Neural cell (in vitro differentiated cells): ENCODE measurements at regions not wholly inside any gene's neighbourhood (a gene's known extent, or its start where the extent isn't known, plus 50 kb on each side); places are given as distances from the start of the nearest gene placed in this dataset.

ENCODE experiments used
- H2AFZ ChIP-seq: fragments of 200-600, 300-800 bp; sonication (generic), shearing (Covaris generic); 2 replicates; pipeline ENCODE4 v1.6.0; 2014; ENCODE audit warnings: low read depth, mild to moderate bottlenecking, antibody characterized with exemption, low read length, moderate library complexity
- H3F3A ChIP-seq: fragments of 200-600 bp; shearing (Covaris generic); 2 replicates; pipeline ENCODE4 v1.6.1; 2016; ENCODE audit warnings: mild to moderate bottlenecking, moderate library complexity, mixed read lengths, antibody characterized with exemption, low read length; ENCODE audit not compliant: insufficient read depth, poor library complexity, severe bottlenecking
- H3K27ac ChIP-seq: fragments of 200-600, 300-800 bp; sonication (generic), shearing (Covaris generic); 2 replicates; pipeline ENCODE4 v1.5.1; 2014; ENCODE audit warnings: mild to moderate bottlenecking, low read length, moderate library complexity
- H3K27me3 ChIP-seq: fragments of 300-800, 200-600 bp; sonication (generic), shearing (Covaris generic); 2 replicates; pipeline ENCODE4 v1.6.0; 2014; ENCODE audit warnings: mild to moderate bottlenecking, low read depth, low read length, moderate library complexity; ENCODE audit not compliant: insufficient read depth
- H3K36me3 ChIP-seq: fragments of 300-800, 200-600 bp; sonication (generic), shearing (Covaris generic); 2 replicates; pipeline ENCODE4 v1.5.1; 2014; ENCODE audit warnings: mild to moderate bottlenecking, antibody characterized with exemption, low read length, moderate library complexity; ENCODE audit not compliant: insufficient read depth
- H3K4me2 ChIP-seq: fragments of 300-800, 200-600 bp; sonication (generic), shearing (Covaris generic); 2 replicates; pipeline ENCODE4 v1.6.0; 2014; ENCODE audit warnings: mild to moderate bottlenecking, low read length
- H3K4me3 ChIP-seq: fragments of 300-800, 200-600 bp; sonication (generic), shearing (Covaris generic); 2 replicates; pipeline ENCODE4 v1.5.1; 2014; ENCODE audit warnings: mild to moderate bottlenecking, low read length, moderate library complexity
- H3K79me2 ChIP-seq: fragments of 200-600 bp; shearing (Covaris generic); replicated peaks from 2 replicates; pipeline ENCODE4 v1.6.0; 2014; ENCODE audit warnings: mild to moderate bottlenecking, low read length, moderate library complexity; ENCODE audit not compliant: insufficient read depth
- H3K9ac ChIP-seq: fragments of 300-800, 200-600 bp; sonication (generic), shearing (Covaris generic); 2 replicates; pipeline ENCODE4 v1.6.1; 2016; ENCODE audit warnings: mild to moderate bottlenecking, low read length, mixed read lengths
- H3K9me2 ChIP-seq: fragments of 200-600 bp; shearing (Covaris generic); 2 replicates; pipeline ENCODE4 v1.6.1; 2016; ENCODE audit warnings: mild to moderate bottlenecking, low read length, mixed read lengths; ENCODE audit not compliant: insufficient read depth
- H3K9me3 ChIP-seq: fragments of 200-600, 300-800 bp; sonication (generic), shearing (Covaris generic); 2 replicates; pipeline ENCODE4 v1.6.1; 2016; ENCODE audit warnings: mild to moderate bottlenecking, mixed run types, low read length, moderate library complexity, mixed read lengths
- H4K20me1 ChIP-seq: fragments of 200-600 bp; shearing (Covaris generic); 2 replicates; pipeline ENCODE4 v1.6.1; 2016; ENCODE audit warnings: mild to moderate bottlenecking, mixed run types; ENCODE audit not compliant: insufficient read depth
- EP300 ChIP-seq: fragments of 450-650 bp; conservative IDR thresholded peaks from 2 replicates; pipeline ENCODE4 v1.6.1; 2014; ENCODE audit warnings: antibody characterized with exemption, mild to moderate bottlenecking, moderate library complexity; ENCODE audit not compliant: poor library complexity, severe bottlenecking
- EZH2 ChIP-seq: fragments of 200-600, 300-800 bp; shearing (Covaris generic), sonication (generic); IDR thresholded peaks from 2 replicates; pipeline ENCODE4 v1.6.1; 2014; ENCODE audit warnings: antibody characterized with exemption, low read length, borderline replicate concordance, mild to moderate bottlenecking; ENCODE audit not compliant: insufficient read depth, poor library complexity, severe bottlenecking
- MXI1 ChIP-seq: fragments of 450-650 bp; conservative IDR thresholded peaks from 2 replicates; pipeline ENCODE4 v1.6.1; 2014; ENCODE audit warnings: antibody characterized with exemption, mild to moderate bottlenecking; ENCODE audit not compliant: poor library complexity, severe bottlenecking
- POLR2AphosphoS5 ChIP-seq: IDR thresholded peaks from 2 replicates; pipeline ENCODE4 v1.6.1; 2012
- RAD21 ChIP-seq: fragments of 450-650 bp; conservative IDR thresholded peaks from 2 replicates; pipeline ENCODE4 v1.6.1; 2014; ENCODE audit warnings: antibody characterized with exemption, mild to moderate bottlenecking, moderate library complexity
- SMC3 ChIP-seq: fragments of 450-650 bp; conservative IDR thresholded peaks from 2 replicates; pipeline ENCODE4 v1.6.1; 2014; ENCODE audit warnings: antibody characterized with exemption, mild to moderate bottlenecking, moderate library complexity; ENCODE audit not compliant: poor library complexity
- TAF1 ChIP-seq: IDR thresholded peaks from 2 replicates; pipeline ENCODE4 v1.6.1; 2012; ENCODE audit warnings: low read depth
- TF ChIP-seq, protein P1 (sequence below): fragments of 450-650 bp; IDR thresholded peaks from 2 replicates; pipeline ENCODE4 v1.5.1; 2014; ENCODE audit warnings: antibody characterized with exemption, mild to moderate bottlenecking, moderate library complexity; ENCODE audit not compliant: poor library complexity, severe bottlenecking
- TF ChIP-seq, protein P2 (sequence below): IDR thresholded peaks from 2 replicates; pipeline ENCODE4 v1.6.1; 2012; ENCODE audit warnings: borderline replicate concordance

DNA sequence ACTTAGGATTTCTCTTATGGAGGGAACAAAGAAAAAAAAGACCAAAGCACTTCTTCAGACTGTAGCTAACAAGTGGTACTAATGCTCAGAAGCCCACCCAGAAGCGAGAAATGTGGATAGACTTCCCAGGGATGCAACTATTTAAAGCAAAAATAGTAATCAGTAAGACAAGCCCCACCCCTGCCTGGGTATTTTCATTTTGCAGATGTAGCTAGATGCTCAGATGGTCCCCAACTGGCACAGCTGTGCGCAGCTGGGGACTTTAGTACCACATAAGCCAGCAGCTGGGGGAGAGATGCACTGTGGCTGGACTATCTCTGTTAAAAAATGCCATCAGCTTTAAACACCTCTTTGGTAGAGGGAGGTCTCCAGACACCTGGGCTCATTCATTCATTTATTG is 77.8 kb upstream of the SPAG17 start:
- Histone ChIP-seq H3K9me2 (no peaks in the 10 kb centered on the region), H3K27ac (no peak overlapping the region), H3K4me2 (no peak overlapping the region), H3K9me3 (no peaks in the 10 kb centered on the region), H3K36me3 (no peaks in the 10 kb centered on the region), H3K27me3 (no peaks in the 10 kb centered on the region), H3K9ac (no peak overlapping the region), H3F3A (no peaks in the 10 kb centered on the region), H2AFZ (no peak overlapping the region), H3K79me2 (no peaks in the 10 kb centered on the region), H3K4me3 (no peak overlapping the region), H4K20me1 (no peaks in the 10 kb centered on the region)
- TF ChIP-seq, protein P1, sequence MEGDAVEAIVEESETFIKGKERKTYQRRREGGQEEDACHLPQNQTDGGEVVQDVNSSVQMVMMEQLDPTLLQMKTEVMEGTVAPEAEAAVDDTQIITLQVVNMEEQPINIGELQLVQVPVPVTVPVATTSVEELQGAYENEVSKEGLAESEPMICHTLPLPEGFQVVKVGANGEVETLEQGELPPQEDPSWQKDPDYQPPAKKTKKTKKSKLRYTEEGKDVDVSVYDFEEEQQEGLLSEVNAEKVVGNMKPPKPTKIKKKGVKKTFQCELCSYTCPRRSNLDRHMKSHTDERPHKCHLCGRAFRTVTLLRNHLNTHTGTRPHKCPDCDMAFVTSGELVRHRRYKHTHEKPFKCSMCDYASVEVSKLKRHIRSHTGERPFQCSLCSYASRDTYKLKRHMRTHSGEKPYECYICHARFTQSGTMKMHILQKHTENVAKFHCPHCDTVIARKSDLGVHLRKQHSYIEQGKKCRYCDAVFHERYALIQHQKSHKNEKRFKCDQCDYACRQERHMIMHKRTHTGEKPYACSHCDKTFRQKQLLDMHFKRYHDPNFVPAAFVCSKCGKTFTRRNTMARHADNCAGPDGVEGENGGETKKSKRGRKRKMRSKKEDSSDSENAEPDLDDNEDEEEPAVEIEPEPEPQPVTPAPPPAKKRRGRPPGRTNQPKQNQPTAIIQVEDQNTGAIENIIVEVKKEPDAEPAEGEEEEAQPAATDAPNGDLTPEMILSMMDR: no peak
- TF ChIP-seq POLR2AphosphoS5: no peak

DNA sequence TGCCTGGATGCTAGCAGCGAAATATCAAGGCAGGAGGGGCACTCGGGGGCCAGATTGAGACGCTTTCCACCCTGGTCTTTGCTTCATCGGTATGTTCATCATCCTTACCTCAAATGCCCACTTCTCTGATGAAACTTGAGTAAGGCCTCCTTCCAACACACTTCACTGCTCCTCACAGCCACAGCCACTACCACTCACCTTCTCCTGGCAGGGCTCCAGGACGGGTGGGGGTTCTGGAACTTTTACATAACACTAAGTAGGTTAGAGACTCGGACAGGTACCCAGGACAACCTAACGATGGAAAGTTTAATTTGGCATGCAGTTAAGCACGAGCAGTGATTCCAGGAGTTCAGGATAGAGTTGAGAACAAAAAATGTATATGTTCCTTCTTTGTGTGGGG is 73.9 kb upstream of the SPAG17 start:
- Histone ChIP-seq H3F3A (no peaks in the 10 kb centered on the region), H3K79me2 (no peaks in the 10 kb centered on the region), H3K36me3 (no peaks in the 10 kb centered on the region), H3K27me3 (no peaks in the 10 kb centered on the region), H3K9ac (no peak overlapping the region), H3K9me2 (no peaks in the 10 kb centered on the region), H3K9me3 (no peaks in the 10 kb centered on the region), H3K4me2 (no peak overlapping the region), H3K27ac (no peak overlapping the region), H3K4me3 (no peak overlapping the region), H2AFZ (no peak overlapping the region), H4K20me1 (no peaks in the 10 kb centered on the region)
- no peak for TF ChIP-seq SMC3
- no peak for TF ChIP-seq RAD21
- no peak for TF ChIP-seq EP300
- TF ChIP-seq POLR2AphosphoS5: no peak
- TF ChIP-seq TAF1: no peak
- TF ChIP-seq, protein P2, sequence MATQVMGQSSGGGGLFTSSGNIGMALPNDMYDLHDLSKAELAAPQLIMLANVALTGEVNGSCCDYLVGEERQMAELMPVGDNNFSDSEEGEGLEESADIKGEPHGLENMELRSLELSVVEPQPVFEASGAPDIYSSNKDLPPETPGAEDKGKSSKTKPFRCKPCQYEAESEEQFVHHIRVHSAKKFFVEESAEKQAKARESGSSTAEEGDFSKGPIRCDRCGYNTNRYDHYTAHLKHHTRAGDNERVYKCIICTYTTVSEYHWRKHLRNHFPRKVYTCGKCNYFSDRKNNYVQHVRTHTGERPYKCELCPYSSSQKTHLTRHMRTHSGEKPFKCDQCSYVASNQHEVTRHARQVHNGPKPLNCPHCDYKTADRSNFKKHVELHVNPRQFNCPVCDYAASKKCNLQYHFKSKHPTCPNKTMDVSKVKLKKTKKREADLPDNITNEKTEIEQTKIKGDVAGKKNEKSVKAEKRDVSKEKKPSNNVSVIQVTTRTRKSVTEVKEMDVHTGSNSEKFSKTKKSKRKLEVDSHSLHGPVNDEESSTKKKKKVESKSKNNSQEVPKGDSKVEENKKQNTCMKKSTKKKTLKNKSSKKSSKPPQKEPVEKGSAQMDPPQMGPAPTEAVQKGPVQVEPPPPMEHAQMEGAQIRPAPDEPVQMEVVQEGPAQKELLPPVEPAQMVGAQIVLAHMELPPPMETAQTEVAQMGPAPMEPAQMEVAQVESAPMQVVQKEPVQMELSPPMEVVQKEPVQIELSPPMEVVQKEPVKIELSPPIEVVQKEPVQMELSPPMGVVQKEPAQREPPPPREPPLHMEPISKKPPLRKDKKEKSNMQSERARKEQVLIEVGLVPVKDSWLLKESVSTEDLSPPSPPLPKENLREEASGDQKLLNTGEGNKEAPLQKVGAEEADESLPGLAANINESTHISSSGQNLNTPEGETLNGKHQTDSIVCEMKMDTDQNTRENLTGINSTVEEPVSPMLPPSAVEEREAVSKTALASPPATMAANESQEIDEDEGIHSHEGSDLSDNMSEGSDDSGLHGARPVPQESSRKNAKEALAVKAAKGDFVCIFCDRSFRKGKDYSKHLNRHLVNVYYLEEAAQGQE: no peak
- TF ChIP-seq EZH2: no peak
- TF ChIP-seq, protein P1: no peak
- TF ChIP-seq MXI1: no peak
